Lower leg skin (tissue), 4 donors: ENCODE measurements at regions not wholly inside any gene's neighbourhood (a gene's known extent, or its start where the extent isn't known, plus 50 kb on each side); places are given as distances from the start of the nearest gene placed in this dataset.

Experiments
- DNase-seq, 2 donors: peaks; one replicate each; pipeline ENCODE4 v3.0.0-alpha.2; 2019; ENCODE audit warnings: low spot score in 2 of 2
- H3K4me3 ChIP-seq: fragments of 200-600 bp; sonication (generic); 2 replicates; pipeline ENCODE4 v1.5.1; 2017; ENCODE audit warnings: mild to moderate bottlenecking, low read depth; ENCODE audit not compliant: poor library complexity, severe bottlenecking
- POLR2A ChIP-seq, 2 donors: fragments of 450-650 bp; IDR thresholded peaks; one replicate each; pipeline ENCODE4 v1.6.1; 2016 to 2017; ENCODE audit warnings: antibody characterized with exemption in 2 of 2, mild to moderate bottlenecking in 1 of 2, moderate library complexity in 1 of 2
- WGBS, 2 donors: methylation state at CpG; one replicate each; pipeline ENCODE4 v1.1.5; 2018; 5-methylcytosine and 5-hydroxymethylcytosine counted together
- intact Hi-C: fragments of 100-400 bp; cut with DNase I; formaldehyde crosslinking; loops from one replicate; pipeline ENCODE4 v1.15.0; 2023; ENCODE audit warnings: low total_unique reads
- TF ChIP-seq, protein P1 (sequence below), 3 donors: fragments of 450-650 bp; IDR thresholded peaks; one replicate each; pipeline ENCODE4 v1.5.1; 2016; ENCODE audit warnings: antibody characterized with exemption in 3 of 3, mild to moderate bottlenecking in 3 of 3, moderate library complexity in 2 of 3

DNA sequence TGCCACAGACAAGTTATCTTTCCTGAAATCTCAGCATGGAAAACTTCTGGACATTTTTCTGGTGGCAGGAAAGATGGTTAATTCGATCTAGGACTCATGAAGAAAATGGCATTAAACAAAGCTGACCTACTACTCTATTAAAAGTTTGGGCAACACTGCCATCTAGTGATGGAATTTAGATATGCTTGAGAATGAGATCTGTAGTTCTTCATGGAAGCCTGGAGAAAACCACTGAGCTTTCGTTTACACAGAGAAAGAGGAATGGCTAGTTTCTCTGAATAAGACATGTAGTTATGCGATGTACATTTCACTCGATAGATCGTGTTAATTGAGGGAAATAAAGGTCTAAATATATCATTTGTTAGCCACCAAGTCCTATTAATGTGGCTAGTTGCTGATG lies 51.7 kb upstream of the CHRDL1 start:
- no peak for DNase-seq
- TF ChIP-seq, protein P1, sequence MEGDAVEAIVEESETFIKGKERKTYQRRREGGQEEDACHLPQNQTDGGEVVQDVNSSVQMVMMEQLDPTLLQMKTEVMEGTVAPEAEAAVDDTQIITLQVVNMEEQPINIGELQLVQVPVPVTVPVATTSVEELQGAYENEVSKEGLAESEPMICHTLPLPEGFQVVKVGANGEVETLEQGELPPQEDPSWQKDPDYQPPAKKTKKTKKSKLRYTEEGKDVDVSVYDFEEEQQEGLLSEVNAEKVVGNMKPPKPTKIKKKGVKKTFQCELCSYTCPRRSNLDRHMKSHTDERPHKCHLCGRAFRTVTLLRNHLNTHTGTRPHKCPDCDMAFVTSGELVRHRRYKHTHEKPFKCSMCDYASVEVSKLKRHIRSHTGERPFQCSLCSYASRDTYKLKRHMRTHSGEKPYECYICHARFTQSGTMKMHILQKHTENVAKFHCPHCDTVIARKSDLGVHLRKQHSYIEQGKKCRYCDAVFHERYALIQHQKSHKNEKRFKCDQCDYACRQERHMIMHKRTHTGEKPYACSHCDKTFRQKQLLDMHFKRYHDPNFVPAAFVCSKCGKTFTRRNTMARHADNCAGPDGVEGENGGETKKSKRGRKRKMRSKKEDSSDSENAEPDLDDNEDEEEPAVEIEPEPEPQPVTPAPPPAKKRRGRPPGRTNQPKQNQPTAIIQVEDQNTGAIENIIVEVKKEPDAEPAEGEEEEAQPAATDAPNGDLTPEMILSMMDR (IDR thresholded peaks at IDR 0.05) = no peak
- TF ChIP-seq POLR2A (IDR thresholded peaks at IDR 0.05) = no peak
- 8% methylated on average over 5 of the region's 5 CpGs for WGBS, 2 donors
- intact Hi-C loops = loop anchor here (5.0 kb wide), 1 partner anchor 395 kb away; no protein-coding TSS in a partner anchor
- H3K4me3 ChIP-seq = no peak overlapping the region

DNA sequence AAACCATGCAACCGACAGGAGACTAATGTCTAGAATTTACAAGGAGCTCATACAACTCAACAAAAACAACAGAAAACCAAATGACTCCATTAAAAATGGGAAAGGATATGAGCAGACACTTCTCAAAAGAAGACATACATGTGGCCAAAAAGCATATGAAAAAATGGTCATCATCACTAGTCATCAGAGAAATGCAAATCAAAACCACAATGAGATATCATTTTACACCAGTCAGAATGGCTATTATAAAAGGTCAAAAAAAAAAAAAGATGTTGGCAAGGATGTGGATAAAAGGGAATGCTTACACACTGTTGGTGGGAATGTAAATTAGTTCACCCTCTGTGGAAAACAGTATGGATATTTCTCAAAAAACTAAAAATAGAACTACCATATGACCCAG lies 50.5 kb upstream of the CHRDL1 start:
- no peak overlapping the region for H3K4me3 ChIP-seq
- no peak for DNase-seq
- 78 to 83% methylated on average over 1 of the region's 1 CpG for WGBS, 2 donors
- no peak for TF ChIP-seq POLR2A (IDR thresholded peaks at IDR 0.05)
- TF ChIP-seq, protein P1 (IDR thresholded peaks at IDR 0.05) = no peak
- intact Hi-C loops = loop anchor here (5.0 kb wide), 1 partner anchor 394 kb away; no protein-coding TSS in a partner anchor
